ENCODE measurements at regions not wholly inside any gene's neighbourhood (a gene's known extent, or its start where the extent isn't known, plus 50 kb on each side); places are given as distances from the start of the nearest gene placed in this dataset.

- H3K27me3 ChIP-seq (ENCODE audit: insufficient read depth, poor library complexity, severe bottlenecking), result no peaks in the 10 kb centered on the region
- H3K27ac ChIP-seq (replicated peaks), result no peak overlapping the region
- TF ChIP-seq SPI1 (IDR thresholded peaks at IDR 0.05; ENCODE audit: borderline replicate concordance, low read depth) (no peak), GABPA (IDR thresholded peaks at IDR 0.05; ENCODE audit: low read depth) (no peak), POLR2AphosphoS5 (IDR thresholded peaks at IDR 0.05; ENCODE audit: low read depth) (no peak), CTCF (IDR thresholded peaks at IDR 0.05; ENCODE audit: insufficient read depth, low read length) (no peak), REST (IDR thresholded peaks at IDR 0.05; ENCODE audit: insufficient replicate concordance, low read depth) (no peak)
- no peak overlapping the region for H3K4me3 ChIP-seq (replicated peaks; ENCODE audit: insufficient read depth, low read length)
- DNase-seq (ENCODE audit: low read depth in 1 of 2, low spot score in 1 of 2), result no peak
Measured at GRCh38 chr3:19757773-19758172, 176.2 kb downstream of the EFHB start.

- H3K4me3 ChIP-seq (replicated peaks; ENCODE audit: insufficient read depth, low read length), result no peak overlapping the region
- TF ChIP-seq GABPA (IDR thresholded peaks at IDR 0.05; ENCODE audit: low read depth), result no peak
- no peak for TF ChIP-seq SPI1 (IDR thresholded peaks at IDR 0.05; ENCODE audit: borderline replicate concordance, low read depth)
- no peak for TF ChIP-seq POLR2AphosphoS5 (IDR thresholded peaks at IDR 0.05; ENCODE audit: low read depth)
- TF ChIP-seq REST (IDR thresholded peaks at IDR 0.05; ENCODE audit: insufficient replicate concordance, low read depth), result no peak
- no peak for TF ChIP-seq CTCF (IDR thresholded peaks at IDR 0.05; ENCODE audit: insufficient read depth, low read length)
- no peak overlapping the region for H3K27ac ChIP-seq (replicated peaks)
- no peak for DNase-seq (ENCODE audit: low read depth in 1 of 2, low spot score in 1 of 2)
- no peaks in the 10 kb centered on the region for H3K27me3 ChIP-seq (ENCODE audit: insufficient read depth, poor library complexity, severe bottlenecking)
Measured at GRCh38 chr3:19749448-19750017, 184.5 kb downstream of the EFHB start.

- no peak for TF ChIP-seq REST (IDR thresholded peaks at IDR 0.05; ENCODE audit: insufficient replicate concordance, low read depth)
- no peak for TF ChIP-seq CTCF (IDR thresholded peaks at IDR 0.05; ENCODE audit: insufficient read depth, low read length)
- TF ChIP-seq GABPA (IDR thresholded peaks at IDR 0.05; ENCODE audit: low read depth), result no peak
- TF ChIP-seq SPI1 (IDR thresholded peaks at IDR 0.05; ENCODE audit: borderline replicate concordance, low read depth), result no peak
- no peak for TF ChIP-seq POLR2AphosphoS5 (IDR thresholded peaks at IDR 0.05; ENCODE audit: low read depth)
- H3K4me3 ChIP-seq (replicated peaks; ENCODE audit: insufficient read depth, low read length), result no peak overlapping the region
- no peak overlapping the region for H3K27ac ChIP-seq (replicated peaks)
- no peaks in the 10 kb centered on the region for H3K27me3 ChIP-seq (ENCODE audit: insufficient read depth, poor library complexity, severe bottlenecking)
- DNase-seq (ENCODE audit: low read depth in 1 of 2, low spot score in 1 of 2), result no peak
Measured at GRCh38 chr3:19748782-19749447, 185.1 kb downstream of the EFHB start.
